Testis (tissue), 2 donors: ENCODE measurements at regions not wholly inside any gene's neighbourhood (a gene's known extent, or its start where the extent isn't known, plus 50 kb on each side); places are given as distances from the start of the nearest gene placed in this dataset.

Experiments
- DNase-seq: peaks from one replicate; pipeline ENCODE4 v3.0.0-alpha.2; 2019
- H3K27ac ChIP-seq, 2 donors: fragments of 200-600 bp; sonication (generic); one replicate each; pipeline ENCODE4 v1.5.1; 2019
- H3K27me3 ChIP-seq: fragments of 200-600 bp; sonication (generic); one replicate; pipeline ENCODE4 v1.5.1; 2019
- H3K36me3 ChIP-seq: fragments of 200-600 bp; sonication (generic); one replicate; pipeline ENCODE4 v1.5.1; 2017; ENCODE audit warnings: low read depth; ENCODE audit errors: missing control alignments
- H3K4me1 ChIP-seq: fragments of 200-600 bp; sonication (generic); one replicate; pipeline ENCODE4 v1.5.1; 2019
- H3K4me3 ChIP-seq, 2 donors: fragments of 200-600 bp; sonication (generic); one replicate each; pipeline ENCODE4 v1.5.1; 2017 to 2019
- H3K9me3 ChIP-seq: fragments of 200-600 bp; sonication (generic); one replicate; pipeline ENCODE4 v1.5.1; 2017
- POLR2A ChIP-seq: fragments of 450-650 bp; IDR thresholded peaks from one replicate; pipeline ENCODE4 v1.6.1; 2017; ENCODE audit warnings: antibody characterized with exemption, mild to moderate bottlenecking, moderate library complexity
- WGBS, 2 donors: methylation state at CpG; one replicate each; pipeline ENCODE4 v1.1.5; 2018; 5-methylcytosine and 5-hydroxymethylcytosine counted together
- intact Hi-C: fragments of 100-400 bp; cut with DNase I; formaldehyde crosslinking; loops from one replicate; pipeline ENCODE4 v1.15.1; 2023; ENCODE audit warnings: low total_unique reads
- TF ChIP-seq, protein P1 (sequence below), 3 experiments: fragments of 450-650 bp in 2 of 3; fragments of 200-600 bp in 1 of 3; sonication (generic) in 1 of 3; IDR thresholded peaks; one replicate each; pipeline ENCODE4 v1.5.1; 2016 to 2019; ENCODE audit warnings: antibody characterized with exemption in 3 of 3, mild to moderate bottlenecking in 2 of 3, moderate library complexity in 1 of 3

DNA sequence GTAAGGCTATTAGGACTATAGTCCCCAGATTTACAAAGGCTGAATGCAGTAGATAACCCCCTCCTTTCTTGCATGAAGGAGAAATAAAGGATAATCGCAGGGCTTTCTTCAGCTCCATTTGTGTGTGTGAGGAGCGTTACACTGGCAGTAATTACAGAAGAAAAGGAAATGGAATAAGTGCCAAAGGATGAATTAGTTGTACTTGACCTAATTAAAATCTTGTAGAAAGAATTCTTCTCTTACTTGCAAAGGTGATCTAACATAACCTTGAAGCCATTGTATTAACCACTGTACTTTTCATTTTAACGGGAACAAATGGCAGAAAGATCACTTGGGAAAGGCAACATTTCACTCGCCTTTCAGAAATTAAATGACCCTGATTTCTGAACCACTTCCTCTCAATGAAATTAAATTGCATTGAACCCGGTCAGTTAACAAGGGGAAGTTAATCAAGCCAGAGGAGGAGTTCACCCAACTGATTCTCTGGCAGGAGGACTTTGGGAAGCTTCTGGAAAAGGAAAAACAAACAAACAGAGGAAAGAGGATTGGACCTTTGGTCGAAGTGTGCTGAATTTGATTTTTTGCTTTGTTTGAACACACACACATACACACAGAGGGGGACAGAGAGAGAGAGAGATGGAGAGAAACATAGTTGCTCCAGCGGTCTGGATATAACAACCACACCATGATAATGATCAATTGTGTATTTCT, 90.6 kb downstream of the GP2 start:
- no peaks in the 10 kb centered on the region for H3K36me3 ChIP-seq
- H3K27ac ChIP-seq, result no peak overlapping the region
- no peak for DNase-seq
- no peaks in the 10 kb centered on the region for H3K27me3 ChIP-seq
- 64 to 73% methylated on average over 7 of the region's 7 CpGs for WGBS, 2 donors
- no peaks in the 10 kb centered on the region for H3K9me3 ChIP-seq
- no peaks in the 10 kb centered on the region for H3K4me1 ChIP-seq
- no peak overlapping the region for H3K4me3 ChIP-seq
- intact Hi-C loops, result loop anchor here (10.0 kb wide), 1 partner anchor 62 kb away; no protein-coding TSS in a partner anchor
- no peak for TF ChIP-seq POLR2A
- TF ChIP-seq, protein P1, sequence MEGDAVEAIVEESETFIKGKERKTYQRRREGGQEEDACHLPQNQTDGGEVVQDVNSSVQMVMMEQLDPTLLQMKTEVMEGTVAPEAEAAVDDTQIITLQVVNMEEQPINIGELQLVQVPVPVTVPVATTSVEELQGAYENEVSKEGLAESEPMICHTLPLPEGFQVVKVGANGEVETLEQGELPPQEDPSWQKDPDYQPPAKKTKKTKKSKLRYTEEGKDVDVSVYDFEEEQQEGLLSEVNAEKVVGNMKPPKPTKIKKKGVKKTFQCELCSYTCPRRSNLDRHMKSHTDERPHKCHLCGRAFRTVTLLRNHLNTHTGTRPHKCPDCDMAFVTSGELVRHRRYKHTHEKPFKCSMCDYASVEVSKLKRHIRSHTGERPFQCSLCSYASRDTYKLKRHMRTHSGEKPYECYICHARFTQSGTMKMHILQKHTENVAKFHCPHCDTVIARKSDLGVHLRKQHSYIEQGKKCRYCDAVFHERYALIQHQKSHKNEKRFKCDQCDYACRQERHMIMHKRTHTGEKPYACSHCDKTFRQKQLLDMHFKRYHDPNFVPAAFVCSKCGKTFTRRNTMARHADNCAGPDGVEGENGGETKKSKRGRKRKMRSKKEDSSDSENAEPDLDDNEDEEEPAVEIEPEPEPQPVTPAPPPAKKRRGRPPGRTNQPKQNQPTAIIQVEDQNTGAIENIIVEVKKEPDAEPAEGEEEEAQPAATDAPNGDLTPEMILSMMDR (IDR thresholded peaks at IDR 0.05), result no peak

GRCh38 chr16:20225228-20225733, 102.0 kb downstream of the GP2 start:
- Histone ChIP-seq H3K36me3 (no peaks in the 10 kb centered on the region), H3K4me1 (no peaks in the 10 kb centered on the region), H3K9me3 (no peaks in the 10 kb centered on the region), H3K4me3 (no peak overlapping the region), H3K27ac (no peak overlapping the region), H3K27me3 (no peaks in the 10 kb centered on the region)
- DNase-seq, result no peak
- TF ChIP-seq POLR2A, result no peak
- TF ChIP-seq, protein P1 (IDR thresholded peaks at IDR 0.05), result no peak
- WGBS, 2 donors, result 88 to 91% methylated on average over 4 of the region's 4 CpGs
- intact Hi-C loops, result no loop called here

DNA sequence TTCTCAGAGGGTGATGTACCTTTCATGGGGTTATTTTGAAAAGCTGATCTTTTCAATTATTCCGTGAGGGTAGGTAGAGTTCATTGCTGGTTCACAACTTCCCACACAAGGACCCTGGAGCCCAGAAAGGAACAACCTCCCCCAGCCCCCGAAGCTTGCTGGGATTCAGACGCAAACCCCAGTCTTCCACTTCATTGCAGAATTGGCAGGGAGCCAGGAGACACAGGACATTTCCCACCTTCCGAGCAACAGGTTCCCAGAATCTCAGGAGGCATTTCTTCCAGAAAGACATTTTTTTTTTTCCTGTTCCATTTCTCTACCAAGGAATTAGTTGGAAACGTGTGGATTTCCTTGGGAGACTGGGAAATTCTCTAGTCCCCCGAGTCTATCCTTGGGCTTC, 106.1 kb downstream of the GP2 start:
- Histone ChIP-seq H3K4me3 (no peak overlapping the region), H3K9me3 (no peaks in the 10 kb centered on the region), H3K4me1 (no peaks in the 10 kb centered on the region), H3K36me3 (no peaks in the 10 kb centered on the region), H3K27ac (no peak overlapping the region), H3K27me3 (no peaks in the 10 kb centered on the region)
- TF ChIP-seq POLR2A, result no peak
- TF ChIP-seq, protein P1 (IDR thresholded peaks at IDR 0.05), result no peak
- 71 to 73% methylated on average over 6 of the region's 6 CpGs for WGBS, 2 donors
- intact Hi-C loops, result no loop called here
- DNase-seq, result no peak

DNA sequence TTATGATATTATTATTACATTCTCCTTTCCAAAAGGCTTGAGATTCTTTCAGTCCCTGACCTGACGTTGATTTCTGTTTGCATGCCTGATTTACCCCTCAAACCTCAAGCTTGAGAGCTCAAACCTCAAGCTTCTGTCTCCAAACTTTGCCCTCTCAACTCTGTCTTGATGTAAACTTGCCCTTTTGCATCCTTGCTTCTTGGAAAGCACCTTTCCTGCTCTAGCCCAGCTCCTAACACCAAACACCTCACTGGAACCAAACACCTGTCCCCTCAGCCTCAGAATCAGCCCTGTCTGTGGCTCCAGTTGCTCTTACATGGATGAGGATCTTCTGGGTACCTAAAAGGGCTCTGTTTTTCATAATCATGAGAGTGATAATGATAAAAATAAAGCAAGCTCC, 109.2 kb downstream of the GP2 start:
- Histone ChIP-seq H3K27ac (no peak overlapping the region), H3K36me3 (no peaks in the 10 kb centered on the region), H3K4me3 (no peak overlapping the region), H3K9me3 (no peaks in the 10 kb centered on the region), H3K27me3 (no peaks in the 10 kb centered on the region), H3K4me1 (no peaks in the 10 kb centered on the region)
- intact Hi-C loops, result no loop called here
- DNase-seq, result no peak
- WGBS, 2 donors, result 80 to 88% methylated on average over 1 of the region's 1 CpG
- TF ChIP-seq, protein P1 (IDR thresholded peaks at IDR 0.05), result no peak
- no peak for TF ChIP-seq POLR2A
